MM.1S (cell line): ENCODE measurements at regions not wholly inside any gene's neighbourhood (a gene's known extent, or its start where the extent isn't known, plus 50 kb on each side); places are given as distances from the start of the nearest gene placed in this dataset.

Source experiments
- DNase-seq: peaks from one replicate; pipeline ENCODE4 v3.0.0-alpha.2; 2015
- H2AFZ ChIP-seq: fragments of 300-600 bp; sonication (generic); 2 replicates; pipeline ENCODE4 v1.6.0; 2016; ENCODE audit warnings: antibody characterized with exemption, low read length
- H3F3A ChIP-seq: fragments of 300-600 bp; sonication (generic); 2 replicates; pipeline ENCODE4 v1.6.1; 2016; ENCODE audit warnings: mild to moderate bottlenecking, antibody characterized with exemption, low read length, moderate library complexity, mixed read lengths; ENCODE audit not compliant: insufficient read depth
- H3K27ac ChIP-seq: fragments of 300-600 bp; sonication (generic); 2 replicates; pipeline ENCODE4 v1.5.1; 2016; ENCODE audit warnings: mild to moderate bottlenecking, low read length
- H3K27me3 ChIP-seq: fragments of 300-600 bp; sonication (generic); replicated peaks from 2 replicates; pipeline ENCODE4 v1.6.0; 2016; ENCODE audit warnings: low read length; ENCODE audit not compliant: insufficient read depth
- H3K36me3 ChIP-seq: fragments of 300-600 bp; sonication (generic); replicated peaks from 2 replicates; pipeline ENCODE4 v1.6.1; 2016; ENCODE audit warnings: mild to moderate bottlenecking, low read length, mixed read lengths; ENCODE audit not compliant: insufficient read depth
- H3K4me1 ChIP-seq: fragments of 300-600 bp; sonication (generic); 2 replicates; pipeline ENCODE4 v1.6.1; 2016; ENCODE audit warnings: low read length, mixed read lengths
- H3K4me2 ChIP-seq: fragments of 300-600 bp; sonication (generic); 2 replicates; pipeline ENCODE4 v1.6.0; 2016; ENCODE audit warnings: low read depth, low read length
- H3K4me3 ChIP-seq: fragments of 300-600 bp; sonication (generic); 2 replicates; pipeline ENCODE4 v1.5.1; 2016; ENCODE audit warnings: low read length, mixed read lengths
- H3K79me2 ChIP-seq: fragments of 300-600 bp; sonication (generic); 2 replicates; pipeline ENCODE4 v1.6.1; 2016; ENCODE audit warnings: mixed run types, low read length, mixed read lengths
- H3K9ac ChIP-seq: fragments of 300-600 bp; sonication (generic); 2 replicates; pipeline ENCODE4 v1.6.1; 2016; ENCODE audit warnings: low read length, mixed read lengths
- H3K9me2 ChIP-seq: fragments of 300-600 bp; sonication (generic); replicated peaks from 2 replicates; pipeline ENCODE4 v1.6.1; 2016; ENCODE audit warnings: mild to moderate bottlenecking, low read length, mixed read lengths; ENCODE audit not compliant: insufficient read depth
- H3K9me3 ChIP-seq: fragments of 300-600 bp; sonication (generic); replicated peaks from 2 replicates; pipeline ENCODE4 v1.6.1; 2016; ENCODE audit warnings: mild to moderate bottlenecking, low read length, mixed read lengths; ENCODE audit not compliant: insufficient read depth
- H4K20me1 ChIP-seq: fragments of 300-600 bp; sonication (generic); 2 replicates; pipeline ENCODE4 v1.6.1; 2016; ENCODE audit warnings: mild to moderate bottlenecking, low read length, moderate library complexity, mixed read lengths; ENCODE audit not compliant: insufficient read depth
- EZH2 ChIP-seq: fragments of 300-600 bp; sonication (generic); optimal IDR thresholded peaks from 2 replicates; pipeline ENCODE3; 2017; ENCODE audit warnings: low read depth, mild to moderate bottlenecking, antibody characterized with exemption, low read length, mixed read lengths
- EZH2phosphoT487 ChIP-seq: fragments of 300-600 bp; sonication (generic); IDR thresholded peaks from 2 replicates; pipeline ENCODE4 v1.6.1; 2018; ENCODE audit warnings: antibody characterized with exemption, low read length
- TF ChIP-seq, protein P1 (sequence below): fragments of 300-600 bp; sonication (generic); IDR thresholded peaks from 2 replicates; pipeline ENCODE4 v1.5.1; 2016; ENCODE audit warnings: antibody characterized with exemption, low read length, mixed read lengths

DNA sequence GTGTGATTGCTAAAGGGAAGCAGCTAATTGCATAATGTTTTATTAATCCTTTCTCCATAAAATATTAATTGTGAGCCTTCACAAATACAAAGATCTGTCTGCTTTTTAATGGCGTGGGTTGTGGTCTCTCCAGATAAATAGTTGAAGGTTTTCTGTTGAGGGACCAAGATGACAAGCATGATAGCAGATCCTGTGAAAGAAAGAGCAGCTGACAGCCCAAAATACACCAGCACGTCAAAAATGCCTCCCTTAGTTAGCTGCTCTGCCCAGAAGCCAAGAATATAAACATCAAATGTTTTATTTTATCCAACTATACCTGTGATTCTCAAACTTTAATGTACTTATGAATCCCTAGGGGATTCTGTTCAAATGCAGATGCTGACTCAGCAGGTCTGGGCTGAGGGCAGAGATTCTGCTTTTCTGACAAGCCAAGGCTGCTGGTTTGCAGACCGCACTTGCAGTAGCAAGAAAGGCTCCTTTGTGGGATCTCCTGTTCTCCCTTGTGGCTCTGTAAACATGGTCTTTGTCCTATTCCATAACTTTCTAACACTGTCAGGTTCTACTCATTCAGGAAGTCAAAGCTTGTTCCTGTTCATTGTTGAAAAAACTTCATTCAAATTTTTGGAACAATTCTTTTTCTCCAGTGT lies 119.1 kb upstream of the SLC25A36 start:
- no peak overlapping the region for H2AFZ ChIP-seq
- H3K9me2 ChIP-seq = no peaks in the 10 kb centered on the region
- H3K27ac ChIP-seq = no peak overlapping the region
- no peaks in the 10 kb centered on the region for H3K9me3 ChIP-seq
- H3K27me3 ChIP-seq = no peaks in the 10 kb centered on the region
- H3K9ac ChIP-seq = no peak overlapping the region
- TF ChIP-seq EZH2 (no peak), EZH2phosphoT487 (no peak)
- TF ChIP-seq, protein P1, sequence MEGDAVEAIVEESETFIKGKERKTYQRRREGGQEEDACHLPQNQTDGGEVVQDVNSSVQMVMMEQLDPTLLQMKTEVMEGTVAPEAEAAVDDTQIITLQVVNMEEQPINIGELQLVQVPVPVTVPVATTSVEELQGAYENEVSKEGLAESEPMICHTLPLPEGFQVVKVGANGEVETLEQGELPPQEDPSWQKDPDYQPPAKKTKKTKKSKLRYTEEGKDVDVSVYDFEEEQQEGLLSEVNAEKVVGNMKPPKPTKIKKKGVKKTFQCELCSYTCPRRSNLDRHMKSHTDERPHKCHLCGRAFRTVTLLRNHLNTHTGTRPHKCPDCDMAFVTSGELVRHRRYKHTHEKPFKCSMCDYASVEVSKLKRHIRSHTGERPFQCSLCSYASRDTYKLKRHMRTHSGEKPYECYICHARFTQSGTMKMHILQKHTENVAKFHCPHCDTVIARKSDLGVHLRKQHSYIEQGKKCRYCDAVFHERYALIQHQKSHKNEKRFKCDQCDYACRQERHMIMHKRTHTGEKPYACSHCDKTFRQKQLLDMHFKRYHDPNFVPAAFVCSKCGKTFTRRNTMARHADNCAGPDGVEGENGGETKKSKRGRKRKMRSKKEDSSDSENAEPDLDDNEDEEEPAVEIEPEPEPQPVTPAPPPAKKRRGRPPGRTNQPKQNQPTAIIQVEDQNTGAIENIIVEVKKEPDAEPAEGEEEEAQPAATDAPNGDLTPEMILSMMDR = no peak
- no peaks in the 10 kb centered on the region for H4K20me1 ChIP-seq
- no peaks in the 10 kb centered on the region for H3K36me3 ChIP-seq
- H3F3A ChIP-seq = no peaks in the 10 kb centered on the region
- no peak overlapping the region for H3K4me3 ChIP-seq
- no peak for DNase-seq
- H3K4me1 ChIP-seq = no peaks in the 10 kb centered on the region
- H3K79me2 ChIP-seq = no peaks in the 10 kb centered on the region
- no peak overlapping the region for H3K4me2 ChIP-seq

DNA sequence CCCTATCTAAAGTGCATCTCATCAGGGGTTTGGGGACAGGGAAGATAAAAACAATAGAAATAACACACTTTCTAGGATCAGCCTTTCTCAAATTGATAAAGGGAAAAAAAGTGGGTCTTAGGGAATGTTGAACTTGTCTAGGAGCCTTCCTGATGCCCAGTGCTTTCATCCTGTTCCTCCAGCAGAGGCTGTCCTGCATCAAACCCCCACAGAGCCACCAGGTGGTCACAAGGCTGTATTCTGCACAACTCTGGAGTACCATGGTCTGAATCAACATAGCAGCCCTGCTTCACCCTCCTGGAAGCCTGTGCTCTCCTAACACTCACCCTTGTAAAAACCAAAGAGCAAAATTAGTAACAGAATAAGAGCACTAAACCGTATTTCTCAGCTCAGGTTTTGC lies 118.5 kb upstream of the SLC25A36 start:
- no peak for DNase-seq
- Histone ChIP-seq H3K4me2 (no peak overlapping the region), H3K27me3 (no peaks in the 10 kb centered on the region), H2AFZ (no peak overlapping the region), H4K20me1 (no peaks in the 10 kb centered on the region), H3K27ac (no peak overlapping the region), H3K9me3 (no peaks in the 10 kb centered on the region), H3K36me3 (no peaks in the 10 kb centered on the region), H3K4me1 (no peaks in the 10 kb centered on the region), H3K79me2 (no peaks in the 10 kb centered on the region), H3K4me3 (no peak overlapping the region), H3K9me2 (no peaks in the 10 kb centered on the region), H3K9ac (no peak overlapping the region), H3F3A (no peaks in the 10 kb centered on the region)
- TF ChIP-seq, protein P1 = no peak
- TF ChIP-seq EZH2 = no peak
- no peak for TF ChIP-seq EZH2phosphoT487

DNA sequence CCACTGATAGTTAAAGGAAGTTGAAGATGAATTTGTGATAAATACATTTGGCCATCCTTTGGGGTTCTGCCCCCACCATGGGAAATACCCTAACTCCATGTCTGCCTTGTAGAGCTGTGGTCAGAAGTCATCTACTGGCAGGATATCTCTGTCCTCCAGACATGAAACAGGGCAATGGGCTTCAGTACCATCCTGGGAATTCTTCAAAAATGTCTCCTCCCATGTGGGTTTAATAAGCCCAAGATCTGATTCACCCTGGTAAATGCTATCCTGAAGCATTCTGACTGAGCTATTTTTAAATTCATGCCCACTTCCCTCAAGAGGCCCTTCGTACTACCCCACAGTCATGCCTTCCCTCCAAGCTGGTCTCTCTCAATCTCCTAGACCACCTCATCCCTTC lies 113.7 kb upstream of the SLC25A36 start:
- Histone ChIP-seq H2AFZ (no peak overlapping the region), H3K9ac (no peak overlapping the region), H3K4me2 (no peak overlapping the region), H3K27me3 (no peaks in the 10 kb centered on the region), H3K79me2 (no peaks in the 10 kb centered on the region), H3K4me3 (no peak overlapping the region), H3K36me3 (no peaks in the 10 kb centered on the region), H4K20me1 (no peaks in the 10 kb centered on the region), H3K27ac (no peak overlapping the region), H3K4me1 (peaks cover 6% of the 10 kb centered on the region), H3K9me3 (no peaks in the 10 kb centered on the region), H3K9me2 (no peaks in the 10 kb centered on the region), H3F3A (no peaks in the 10 kb centered on the region)
- no peak for DNase-seq
- no peak for TF ChIP-seq EZH2phosphoT487
- TF ChIP-seq, protein P1 = no peak
- no peak for TF ChIP-seq EZH2
